ENCODE measurements at regions not wholly inside any gene's neighbourhood (a gene's known extent, or its start where the extent isn't known, plus 50 kb on each side); places are given as distances from the start of the nearest gene placed in this dataset.

DNA sequence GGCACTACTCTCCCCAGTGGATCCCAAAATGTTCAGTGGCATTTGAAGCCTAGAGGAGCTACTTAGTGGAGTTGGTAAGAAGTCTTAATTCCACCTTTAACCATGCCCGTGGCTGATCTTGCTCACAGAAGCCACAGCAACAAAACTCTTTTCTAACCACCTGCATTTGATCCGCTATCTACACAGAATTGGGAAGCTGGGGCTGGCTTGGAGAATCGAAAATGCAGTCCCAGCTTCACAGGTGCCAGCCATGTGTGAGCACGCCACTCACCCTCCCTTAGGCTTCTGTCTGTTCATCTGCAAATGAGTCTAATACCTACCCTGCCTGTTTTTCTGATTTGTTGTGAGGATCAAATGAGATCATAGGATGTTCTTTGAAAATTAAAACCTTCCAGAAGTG, 182.6 kb downstream of the BCL11A start:
- TF ChIP-seq, protein P1, sequence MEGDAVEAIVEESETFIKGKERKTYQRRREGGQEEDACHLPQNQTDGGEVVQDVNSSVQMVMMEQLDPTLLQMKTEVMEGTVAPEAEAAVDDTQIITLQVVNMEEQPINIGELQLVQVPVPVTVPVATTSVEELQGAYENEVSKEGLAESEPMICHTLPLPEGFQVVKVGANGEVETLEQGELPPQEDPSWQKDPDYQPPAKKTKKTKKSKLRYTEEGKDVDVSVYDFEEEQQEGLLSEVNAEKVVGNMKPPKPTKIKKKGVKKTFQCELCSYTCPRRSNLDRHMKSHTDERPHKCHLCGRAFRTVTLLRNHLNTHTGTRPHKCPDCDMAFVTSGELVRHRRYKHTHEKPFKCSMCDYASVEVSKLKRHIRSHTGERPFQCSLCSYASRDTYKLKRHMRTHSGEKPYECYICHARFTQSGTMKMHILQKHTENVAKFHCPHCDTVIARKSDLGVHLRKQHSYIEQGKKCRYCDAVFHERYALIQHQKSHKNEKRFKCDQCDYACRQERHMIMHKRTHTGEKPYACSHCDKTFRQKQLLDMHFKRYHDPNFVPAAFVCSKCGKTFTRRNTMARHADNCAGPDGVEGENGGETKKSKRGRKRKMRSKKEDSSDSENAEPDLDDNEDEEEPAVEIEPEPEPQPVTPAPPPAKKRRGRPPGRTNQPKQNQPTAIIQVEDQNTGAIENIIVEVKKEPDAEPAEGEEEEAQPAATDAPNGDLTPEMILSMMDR (IDR thresholded peaks at IDR 0.05; ENCODE audit: insufficient read depth, low read length): no peak
- no peak for TF ChIP-seq GABPA (IDR thresholded peaks at IDR 0.05; ENCODE audit: low read depth)
- no peak for TF ChIP-seq POLR2AphosphoS5 (IDR thresholded peaks at IDR 0.05; ENCODE audit: low read depth)
- TF ChIP-seq, protein P2, sequence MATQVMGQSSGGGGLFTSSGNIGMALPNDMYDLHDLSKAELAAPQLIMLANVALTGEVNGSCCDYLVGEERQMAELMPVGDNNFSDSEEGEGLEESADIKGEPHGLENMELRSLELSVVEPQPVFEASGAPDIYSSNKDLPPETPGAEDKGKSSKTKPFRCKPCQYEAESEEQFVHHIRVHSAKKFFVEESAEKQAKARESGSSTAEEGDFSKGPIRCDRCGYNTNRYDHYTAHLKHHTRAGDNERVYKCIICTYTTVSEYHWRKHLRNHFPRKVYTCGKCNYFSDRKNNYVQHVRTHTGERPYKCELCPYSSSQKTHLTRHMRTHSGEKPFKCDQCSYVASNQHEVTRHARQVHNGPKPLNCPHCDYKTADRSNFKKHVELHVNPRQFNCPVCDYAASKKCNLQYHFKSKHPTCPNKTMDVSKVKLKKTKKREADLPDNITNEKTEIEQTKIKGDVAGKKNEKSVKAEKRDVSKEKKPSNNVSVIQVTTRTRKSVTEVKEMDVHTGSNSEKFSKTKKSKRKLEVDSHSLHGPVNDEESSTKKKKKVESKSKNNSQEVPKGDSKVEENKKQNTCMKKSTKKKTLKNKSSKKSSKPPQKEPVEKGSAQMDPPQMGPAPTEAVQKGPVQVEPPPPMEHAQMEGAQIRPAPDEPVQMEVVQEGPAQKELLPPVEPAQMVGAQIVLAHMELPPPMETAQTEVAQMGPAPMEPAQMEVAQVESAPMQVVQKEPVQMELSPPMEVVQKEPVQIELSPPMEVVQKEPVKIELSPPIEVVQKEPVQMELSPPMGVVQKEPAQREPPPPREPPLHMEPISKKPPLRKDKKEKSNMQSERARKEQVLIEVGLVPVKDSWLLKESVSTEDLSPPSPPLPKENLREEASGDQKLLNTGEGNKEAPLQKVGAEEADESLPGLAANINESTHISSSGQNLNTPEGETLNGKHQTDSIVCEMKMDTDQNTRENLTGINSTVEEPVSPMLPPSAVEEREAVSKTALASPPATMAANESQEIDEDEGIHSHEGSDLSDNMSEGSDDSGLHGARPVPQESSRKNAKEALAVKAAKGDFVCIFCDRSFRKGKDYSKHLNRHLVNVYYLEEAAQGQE (IDR thresholded peaks at IDR 0.05; ENCODE audit: insufficient replicate concordance, low read depth): no peak
- TF ChIP-seq SPI1 (IDR thresholded peaks at IDR 0.05; ENCODE audit: borderline replicate concordance, low read depth): no peak

Measured in HL-60 (cell line).